ENCODE measurements at regions not wholly inside any gene's neighbourhood (a gene's known extent, or its start where the extent isn't known, plus 50 kb on each side); places are given as distances from the start of the nearest gene placed in this dataset.

- TF ChIP-seq CTCF (IDR thresholded peaks at IDR 0.05; ENCODE audit: insufficient read depth, low read depth, low read length) = no peak
- TF ChIP-seq EZH2 (IDR thresholded peaks at IDR 0.05; ENCODE audit: insufficient read depth, low read length) = no peak
Measured at GRCh38 chr12:25348593-25348895, 97.8 kb upstream of the KRAS start.
